Panc1 (cell line): ENCODE measurements at regions not wholly inside any gene's neighbourhood (a gene's known extent, or its start where the extent isn't known, plus 50 kb on each side); places are given as distances from the start of the nearest gene placed in this dataset.

Experiments used
- ATAC-seq: fragments of 200-7000 bp; cut with Tn5 transposase; 2 replicates; pipeline ENCODE4 v1.9.1; 2020; ENCODE audit warnings: mild to moderate bottlenecking, moderate library complexity
- BruUV-seq: library from RNA; stranded (reverse); fragments of 400-500 nt; replicated peaks from 2 replicates; lab custom pipeline; 2021; lab: Mats Ljungman, UMichigan
- CTCF ChIA-PET: fragments of 300-600 bp; sonication (Branson Sonifier 250); formaldehyde crosslinking; loops from one replicate; lab custom pipeline; 2022; ENCODE audit warnings: antibody characterized with exemption; lab: Charles Lee
- POLR2A ChIA-PET: fragments of 300-600 bp; sonication (Branson Sonifier 250); formaldehyde crosslinking; loops from one replicate; lab custom pipeline; 2022; ENCODE audit warnings: antibody characterized with exemption; lab: Charles Lee
- DNase-seq: peaks from one replicate; pipeline ENCODE4 v3.0.0-alpha.2; 2010; ENCODE audit warnings: low read depth, low spot score
- H3K27ac ChIP-seq: 2 replicates; pipeline ENCODE4 v1.5.1; 2011; ENCODE audit warnings: mild to moderate bottlenecking, low read length, inconsistent platforms
- H3K27me3 ChIP-seq: fragments of 200-500 bp; sonication (Bioruptor generic); 2 replicates; pipeline ENCODE4 v1.6.0; 2014; ENCODE audit warnings: low read length, inconsistent platforms; ENCODE audit not compliant: control insufficient read depth, insufficient read depth
- H3K36me3 ChIP-seq: fragments of 200-500 bp; sonication (Bioruptor generic); 2 replicates; pipeline ENCODE4 v1.5.1; 2014; ENCODE audit warnings: inconsistent platforms, mild to moderate bottlenecking, low read length, moderate library complexity; ENCODE audit not compliant: control insufficient read depth, insufficient read depth
- H3K4me1 ChIP-seq: 2 replicates; pipeline ENCODE4 v1.5.1; 2011; ENCODE audit warnings: inconsistent platforms, mild to moderate bottlenecking, low read length, moderate library complexity; ENCODE audit not compliant: control insufficient read depth, insufficient read depth
- H3K4me3 ChIP-seq, 2 experiments: 2 replicates each; pipeline ENCODE4 v1.5.1; 2011 to 2012; ENCODE audit warnings: low read depth in 2 of 2, low read length in 2 of 2, mild to moderate bottlenecking in 2 of 2, inconsistent platforms in 1 of 2, moderate library complexity in 1 of 2
- H3K9me3 ChIP-seq: fragments of 200-500 bp; sonication (Bioruptor generic); 2 replicates; pipeline ENCODE4 v1.5.1; 2014; ENCODE audit warnings: low read depth, mild to moderate bottlenecking, inconsistent platforms, low read length, moderate library complexity; ENCODE audit not compliant: control insufficient read depth, insufficient read depth
- CTCF ChIP-seq: fragments of 450-650 bp; IDR thresholded peaks from 2 replicates; pipeline ENCODE4 v1.5.1; 2017; ENCODE audit warnings: mild to moderate bottlenecking
- POLR2AphosphoS5 ChIP-seq: IDR thresholded peaks from 2 replicates; pipeline ENCODE4 v1.6.1; 2012; ENCODE audit warnings: mild to moderate bottlenecking, low read depth, low read length, moderate library complexity
- REST ChIP-seq, 2 experiments: IDR thresholded peaks; 2 replicates each; pipeline ENCODE4 v1.6.1; 2011 to 2012; ENCODE audit warnings: low read depth in 2 of 2, control low read depth in 1 of 2, low read length in 1 of 2, mild to moderate bottlenecking in 1 of 2, moderate library complexity in 1 of 2; ENCODE audit not compliant: insufficient read depth in 1 of 2
- SIN3A ChIP-seq: IDR thresholded peaks from 2 replicates; pipeline ENCODE4 v1.6.1; 2012; ENCODE audit warnings: low read depth, mild to moderate bottlenecking, low read length, moderate library complexity, borderline replicate concordance; ENCODE audit not compliant: insufficient read depth
- TCF7L2 ChIP-seq: IDR thresholded peaks from 2 replicates; pipeline ENCODE4 v1.6.1; 2011; ENCODE audit warnings: mild to moderate bottlenecking, low read depth, low read length, inconsistent platforms
- in situ Hi-C: cut with HindIII; loops from 2 replicates; pipeline ENCODE4 v1.10.0; 2016; ENCODE audit warnings: low sequenced_read_pairs, low pct_unique_long_range_greater_than_20kb
- intact Hi-C: fragments of 100-400 bp; cut with micrococcal nuclease; formaldehyde crosslinking; loops from one replicate; pipeline ENCODE4 v1.10.0; 2022; ENCODE audit not compliant: unreplicated experiment

DNA sequence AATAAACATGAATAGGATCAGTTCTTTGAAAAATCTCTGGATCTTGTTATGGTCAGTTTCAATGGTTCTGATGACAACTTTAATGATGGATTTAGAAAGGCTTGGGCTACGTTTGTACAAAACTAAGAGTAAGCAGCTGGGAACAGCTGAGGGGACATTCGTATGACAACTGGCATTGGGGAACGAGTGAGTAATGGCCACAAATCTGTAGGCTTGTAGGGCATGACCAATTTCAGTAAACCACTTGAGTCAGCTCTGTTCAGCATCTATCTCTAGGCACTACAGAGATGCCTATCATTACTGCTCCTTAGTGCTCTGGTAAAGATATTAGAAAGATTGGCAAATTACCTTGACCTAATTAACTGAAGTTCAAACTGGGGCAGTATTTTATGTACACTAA is 1375.6 kb downstream of the EPHA7 start:
- Histone ChIP-seq H3K27me3 (no peaks in the 10 kb centered on the region), H3K9me3 (no peaks in the 10 kb centered on the region), H3K27ac (no peak overlapping the region), H3K4me3 (no peak overlapping the region), H3K36me3 (no peaks in the 10 kb centered on the region), H3K4me1 (no peaks in the 10 kb centered on the region)
- ATAC-seq (no peak), DNase-seq (no peak)
- POLR2A ChIA-PET = no interaction called here
- in situ Hi-C loops = no loop called here
- TF ChIP-seq REST (IDR thresholded peaks at IDR 0.05; ENCODE audit: insufficient read depth in 1 of 2, low read depth in 2 of 2, low read length in 1 of 2) (no peak), TCF7L2 (no peak), CTCF (no peak), POLR2AphosphoS5 (no peak), SIN3A (no peak)
- intact Hi-C loops = no loop called here
- CTCF ChIA-PET = no interaction called here
- no TSS peak for BruUV-seq

DNA sequence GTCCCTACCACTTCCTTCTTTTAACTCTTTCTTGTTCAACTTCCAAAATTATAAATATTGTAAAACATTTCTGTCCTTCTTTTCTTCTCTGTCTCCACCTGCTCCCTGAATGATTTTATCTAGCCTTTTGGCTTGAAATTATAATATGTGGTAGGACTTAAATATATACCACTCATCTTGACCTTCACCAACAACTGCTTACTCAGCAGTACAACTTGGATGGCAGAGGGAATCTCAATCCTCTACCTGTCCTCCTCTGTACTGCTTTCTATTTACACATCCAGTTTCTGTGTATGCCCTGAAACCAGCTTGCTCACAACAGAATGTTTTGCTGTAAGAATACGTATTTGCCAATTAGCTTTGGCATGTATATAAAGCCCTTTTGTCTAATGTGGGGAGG is 1392.5 kb downstream of the EPHA7 start:
- Histone ChIP-seq H3K4me3 (no peak overlapping the region), H3K27ac (no peak overlapping the region), H3K36me3 (no peaks in the 10 kb centered on the region), H3K9me3 (peaks cover 3% of the 10 kb centered on the region; the same call in 1 of the 2 replicates), H3K27me3 (no peaks in the 10 kb centered on the region), H3K4me1 (no peaks in the 10 kb centered on the region)
- POLR2A ChIA-PET = no interaction called here
- ATAC-seq = no peak
- TF ChIP-seq POLR2AphosphoS5 = no peak
- no peak for TF ChIP-seq TCF7L2
- no peak for TF ChIP-seq REST (IDR thresholded peaks at IDR 0.05; ENCODE audit: insufficient read depth in 1 of 2, low read depth in 2 of 2, low read length in 1 of 2)
- no peak for TF ChIP-seq SIN3A
- no peak for TF ChIP-seq CTCF
- no peak for DNase-seq
- intact Hi-C loops = no loop called here
- in situ Hi-C loops = no loop called here
- no TSS peak for BruUV-seq
- CTCF ChIA-PET = no interaction called here
